ENCODE measurements at regions not wholly inside any gene's neighbourhood (a gene's known extent, or its start where the extent isn't known, plus 50 kb on each side); places are given as distances from the start of the nearest gene placed in this dataset.

DNA sequence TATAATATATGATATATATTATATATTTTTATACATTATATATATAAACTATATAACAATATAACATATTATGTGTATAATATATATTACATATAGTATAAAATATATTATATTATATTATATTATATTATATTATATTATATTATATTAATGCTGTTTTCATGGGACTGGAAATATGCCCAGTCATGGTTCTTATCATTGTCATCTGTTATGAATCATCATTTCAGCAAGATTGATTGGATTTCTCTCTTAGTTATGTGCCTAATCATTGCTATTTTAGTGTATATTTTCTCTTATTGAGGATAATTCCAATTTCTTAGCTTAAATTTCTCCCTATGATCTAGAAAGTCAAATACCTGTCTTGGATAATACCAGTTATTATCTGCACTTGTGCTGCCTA, 617.8 kb downstream of the TRIB2 start:
- Mint-ChIP-seq H3K4me3 (no peak overlapping the region), H3K27me3 (ENCODE audit: insufficient read depth, low read depth) (no peaks in the 10 kb centered on the region), H3K4me1 (no peaks in the 10 kb centered on the region), H3K27ac (no peak overlapping the region), H3K9me3 (no peaks in the 10 kb centered on the region), H3K36me3 (no peaks in the 10 kb centered on the region)
- H3K27me3 ChIP-seq, result no peaks in the 10 kb centered on the region
- no peaks in the 10 kb centered on the region for H3K36me3 ChIP-seq
- TF ChIP-seq EZH2phosphoT487 (IDR thresholded peaks at IDR 0.05) (no peak), EZH2 (IDR thresholded peaks at IDR 0.05) (no peak)
- TF ChIP-seq, protein P1, sequence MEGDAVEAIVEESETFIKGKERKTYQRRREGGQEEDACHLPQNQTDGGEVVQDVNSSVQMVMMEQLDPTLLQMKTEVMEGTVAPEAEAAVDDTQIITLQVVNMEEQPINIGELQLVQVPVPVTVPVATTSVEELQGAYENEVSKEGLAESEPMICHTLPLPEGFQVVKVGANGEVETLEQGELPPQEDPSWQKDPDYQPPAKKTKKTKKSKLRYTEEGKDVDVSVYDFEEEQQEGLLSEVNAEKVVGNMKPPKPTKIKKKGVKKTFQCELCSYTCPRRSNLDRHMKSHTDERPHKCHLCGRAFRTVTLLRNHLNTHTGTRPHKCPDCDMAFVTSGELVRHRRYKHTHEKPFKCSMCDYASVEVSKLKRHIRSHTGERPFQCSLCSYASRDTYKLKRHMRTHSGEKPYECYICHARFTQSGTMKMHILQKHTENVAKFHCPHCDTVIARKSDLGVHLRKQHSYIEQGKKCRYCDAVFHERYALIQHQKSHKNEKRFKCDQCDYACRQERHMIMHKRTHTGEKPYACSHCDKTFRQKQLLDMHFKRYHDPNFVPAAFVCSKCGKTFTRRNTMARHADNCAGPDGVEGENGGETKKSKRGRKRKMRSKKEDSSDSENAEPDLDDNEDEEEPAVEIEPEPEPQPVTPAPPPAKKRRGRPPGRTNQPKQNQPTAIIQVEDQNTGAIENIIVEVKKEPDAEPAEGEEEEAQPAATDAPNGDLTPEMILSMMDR (IDR thresholded peaks at IDR 0.05), result no peak
- H3K4me3 ChIP-seq, result no peak overlapping the region
- no peak overlapping the region for H2AFZ ChIP-seq (replicated peaks)
- H3K4me2 ChIP-seq, result no peak overlapping the region
- H3K9ac ChIP-seq, result no peak overlapping the region
- no peaks in the 10 kb centered on the region for H3F3A ChIP-seq (ENCODE audit: low read depth)
- peaks cover 20% of the 10 kb centered on the region for H3K9me3 ChIP-seq (ENCODE audit: low read depth)
- no peaks in the 10 kb centered on the region for H4K20me1 ChIP-seq (ENCODE audit: low read depth)
- H3K79me2 ChIP-seq (ENCODE audit: low read depth), result no peaks in the 10 kb centered on the region
- H3K4me1 ChIP-seq, result no peaks in the 10 kb centered on the region
- DNase-seq (ENCODE audit: low spot score), result no peak
- no peak overlapping the region for H3K27ac ChIP-seq

DNA sequence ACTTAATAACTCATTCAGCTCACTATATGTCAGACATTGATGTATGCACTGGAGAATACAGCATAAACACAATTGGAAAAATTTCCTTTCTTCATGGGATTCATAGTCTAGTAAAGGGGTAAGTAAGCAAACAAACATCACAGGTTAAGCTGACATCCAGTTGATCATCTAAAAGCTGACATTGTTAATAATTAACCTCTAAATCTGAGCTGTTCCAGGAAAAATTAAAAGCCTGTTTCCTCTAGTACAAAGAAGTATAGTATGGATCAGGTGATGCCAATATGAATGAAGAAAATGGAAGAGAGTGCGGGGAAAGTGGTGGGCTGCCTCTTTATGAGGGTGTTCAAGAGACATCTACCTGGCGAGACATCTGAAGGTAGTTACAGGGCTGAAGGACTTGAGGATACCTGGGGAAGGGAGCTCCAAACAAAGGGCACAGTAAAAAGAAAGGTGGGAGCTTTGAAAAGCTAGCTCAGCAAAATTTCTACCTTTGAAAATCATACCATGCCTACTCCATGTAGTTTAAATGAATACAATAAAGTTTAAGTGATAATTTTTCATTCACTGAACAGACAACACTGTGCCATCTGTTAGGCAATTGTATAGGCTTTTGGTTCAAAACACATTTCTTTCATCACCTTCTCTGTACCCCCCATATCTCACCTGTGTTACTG, 619.3 kb downstream of the TRIB2 start:
- Histone ChIP-seq H3K9me3 (ENCODE audit: low read depth) (peaks cover 22% of the 10 kb centered on the region), H3K4me1 (no peaks in the 10 kb centered on the region), H3K9ac (no peak overlapping the region), H3K36me3 (no peaks in the 10 kb centered on the region), H3F3A (ENCODE audit: low read depth) (no peaks in the 10 kb centered on the region), H4K20me1 (ENCODE audit: low read depth) (no peaks in the 10 kb centered on the region), H3K4me3 (no peak overlapping the region), H3K27ac (no peak overlapping the region), H3K27me3 (no peaks in the 10 kb centered on the region), H3K79me2 (ENCODE audit: low read depth) (no peaks in the 10 kb centered on the region), H2AFZ (replicated peaks) (no peak overlapping the region), H3K4me2 (no peak overlapping the region)
- no peaks in the 10 kb centered on the region for H3K9me3 Mint-ChIP-seq
- DNase-seq (ENCODE audit: low spot score), result no peak
- TF ChIP-seq EZH2 (IDR thresholded peaks at IDR 0.05) (no peak), EZH2phosphoT487 (IDR thresholded peaks at IDR 0.05) (no peak)
- TF ChIP-seq, protein P1 (IDR thresholded peaks at IDR 0.05), result no peak
- no peak overlapping the region for H3K4me3 Mint-ChIP-seq
- H3K36me3 Mint-ChIP-seq, result no peaks in the 10 kb centered on the region
- H3K27me3 Mint-ChIP-seq (ENCODE audit: insufficient read depth, low read depth), result no peaks in the 10 kb centered on the region
- H3K27ac Mint-ChIP-seq, result no peak overlapping the region
- H3K4me1 Mint-ChIP-seq, result no peaks in the 10 kb centered on the region

DNA sequence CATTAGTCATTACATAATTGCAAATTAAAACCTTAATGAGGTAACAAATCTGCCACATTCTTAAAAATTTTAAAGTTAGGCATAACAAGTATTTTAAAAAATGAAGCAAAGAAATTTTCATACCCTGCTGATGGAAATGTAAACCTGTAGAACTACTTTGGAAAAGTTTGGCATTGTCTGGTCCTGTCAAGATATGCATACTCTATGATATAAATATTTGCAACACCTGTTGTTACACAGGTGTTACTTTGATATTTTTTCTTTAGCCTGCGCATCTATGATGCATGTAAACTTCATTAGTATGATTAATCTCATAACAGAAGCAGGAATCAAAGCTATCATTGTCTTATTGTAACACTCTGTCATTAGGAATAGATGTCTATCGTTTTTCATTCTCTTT, 634.3 kb downstream of the TRIB2 start:
- Histone ChIP-seq H3K27ac (no peak overlapping the region), H3K4me1 (no peaks in the 10 kb centered on the region), H3K27me3 (no peaks in the 10 kb centered on the region), H3K9ac (no peak overlapping the region), H4K20me1 (ENCODE audit: low read depth) (no peaks in the 10 kb centered on the region), H3F3A (ENCODE audit: low read depth) (no peaks in the 10 kb centered on the region), H3K4me2 (no peak overlapping the region), H2AFZ (replicated peaks) (no peak overlapping the region), H3K9me3 (ENCODE audit: low read depth) (peaks cover 22% of the 10 kb centered on the region), H3K79me2 (ENCODE audit: low read depth) (no peaks in the 10 kb centered on the region), H3K4me3 (no peak overlapping the region), H3K36me3 (no peaks in the 10 kb centered on the region)
- Mint-ChIP-seq H3K27ac (no peak overlapping the region), H3K4me1 (no peaks in the 10 kb centered on the region), H3K9me3 (no peaks in the 10 kb centered on the region), H3K4me3 (no peak overlapping the region), H3K27me3 (ENCODE audit: insufficient read depth, low read depth) (peaks cover 2% of the 10 kb centered on the region), H3K36me3 (no peaks in the 10 kb centered on the region)
- no peak for DNase-seq (ENCODE audit: low spot score)
- TF ChIP-seq EZH2 (IDR thresholded peaks at IDR 0.05), result no peak

DNA sequence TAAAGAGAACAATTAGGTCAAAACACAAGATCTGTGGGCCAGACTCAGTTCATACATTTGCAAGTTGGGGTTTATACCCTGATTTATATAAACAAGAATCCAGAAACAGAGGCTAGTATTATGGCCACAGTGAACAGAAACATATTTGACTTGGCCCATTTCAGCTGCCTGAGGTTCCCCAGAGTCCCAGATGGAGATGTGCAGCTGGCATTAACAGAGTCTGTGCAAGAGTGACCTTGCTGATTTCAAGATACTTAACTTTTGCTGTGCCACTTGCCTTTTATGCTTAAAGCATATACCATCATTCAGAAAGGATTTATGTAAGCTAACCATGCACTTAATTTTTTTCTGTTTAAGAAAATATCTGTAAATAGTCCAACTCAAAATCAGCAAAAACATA, 636.3 kb downstream of the TRIB2 start:
- Histone ChIP-seq H3K4me2 (no peak overlapping the region), H3K4me3 (no peak overlapping the region), H4K20me1 (ENCODE audit: low read depth) (no peaks in the 10 kb centered on the region), H3K36me3 (no peaks in the 10 kb centered on the region), H3K27ac (no peak overlapping the region), H2AFZ (replicated peaks) (no peak overlapping the region), H3K79me2 (ENCODE audit: low read depth) (no peaks in the 10 kb centered on the region), H3K4me1 (no peaks in the 10 kb centered on the region), H3F3A (ENCODE audit: low read depth) (no peaks in the 10 kb centered on the region), H3K27me3 (no peaks in the 10 kb centered on the region), H3K9ac (no peak overlapping the region), H3K9me3 (ENCODE audit: low read depth) (peaks cover 17% of the 10 kb centered on the region)
- H3K9me3 Mint-ChIP-seq, result no peaks in the 10 kb centered on the region
- H3K36me3 Mint-ChIP-seq, result no peaks in the 10 kb centered on the region
- no peaks in the 10 kb centered on the region for H3K4me1 Mint-ChIP-seq
- H3K27ac Mint-ChIP-seq, result no peak overlapping the region
- no peak for TF ChIP-seq EZH2 (IDR thresholded peaks at IDR 0.05)
- TF ChIP-seq, protein P1 (IDR thresholded peaks at IDR 0.05), result no peak
- TF ChIP-seq EZH2phosphoT487 (IDR thresholded peaks at IDR 0.05), result no peak
- no peak for DNase-seq (ENCODE audit: low spot score)
- peaks cover 2% of the 10 kb centered on the region for H3K27me3 Mint-ChIP-seq (ENCODE audit: insufficient read depth, low read depth)
- H3K4me3 Mint-ChIP-seq, result no peak overlapping the region
